Testis (tissue), 2 donors: ENCODE measurements at regions not wholly inside any gene's neighbourhood (a gene's known extent, or its start where the extent isn't known, plus 50 kb on each side); places are given as distances from the start of the nearest gene placed in this dataset.

ENCODE experiments used
- CTCF ChIP-seq, 3 experiments: fragments of 450-650 bp in 2 of 3; fragments of 200-600 bp in 1 of 3; sonication (generic) in 1 of 3; IDR thresholded peaks; one replicate each; pipeline ENCODE4 v1.5.1; 2016 to 2019; ENCODE audit warnings: antibody characterized with exemption in 3 of 3, mild to moderate bottlenecking in 2 of 3, moderate library complexity in 1 of 3
- POLR2A ChIP-seq: fragments of 450-650 bp; IDR thresholded peaks from one replicate; pipeline ENCODE4 v1.6.1; 2017; ENCODE audit warnings: antibody characterized with exemption, mild to moderate bottlenecking, moderate library complexity

GRCh38 chr6:23307516-23307915 lies 738.1 kb downstream of the HDGFL1 start:
- TF ChIP-seq POLR2A (no peak), CTCF (IDR thresholded peaks at IDR 0.05) (no peak)
